Mammary epithelial cell (primary cell): ENCODE measurements at regions not wholly inside any gene's neighbourhood (a gene's known extent, or its start where the extent isn't known, plus 50 kb on each side); places are given as distances from the start of the nearest gene placed in this dataset.

Source experiments
- CTCF ChIP-seq, 2 donors: IDR thresholded peaks in 1 of 2; conservative IDR thresholded peaks in 1 of 2; 2 replicates each; pipeline ENCODE4 v1.5.1; 2011 to 2012; ENCODE audit warnings: inconsistent platforms in 2 of 2, low read length in 2 of 2, mild to moderate bottlenecking in 2 of 2, control low read depth in 1 of 2, low read depth in 1 of 2; ENCODE audit not compliant: insufficient read depth in 1 of 2; ENCODE audit errors: extremely low read depth in 1 of 2
- EZH2 ChIP-seq: IDR thresholded peaks from 2 replicates; pipeline ENCODE4 v1.6.1; 2012; ENCODE audit warnings: low read length, inconsistent platforms, borderline replicate concordance

GRCh38 chr4:128338634-128339355 lies 51.2 kb upstream of the PGRMC2 start:
- TF ChIP-seq CTCF (conservative IDR thresholded peaks at IDR 0.05 in 1 of 2, IDR thresholded peaks at IDR 0.05 in 1 of 2; ENCODE audit: extremely low read depth in 1 of 2, insufficient read depth in 1 of 2, low read depth in 1 of 2, low read length in 2 of 2) (no peak), EZH2 (no peak)
